ENCODE measurements at regions not wholly inside any gene's neighbourhood (a gene's known extent, or its start where the extent isn't known, plus 50 kb on each side); places are given as distances from the start of the nearest gene placed in this dataset.
"Not testable (repeated sequence)": the region's sequence is repeated elsewhere in the genome, so short reads cannot be mapped to it uniquely, and the experiment has no call there.

- TF ChIP-seq CTCF (IDR thresholded peaks at IDR 0.05; ENCODE audit: borderline replicate concordance, extremely low read depth, low read length, poor library complexity, severe bottlenecking); EZH2 (IDR thresholded peaks at IDR 0.05; ENCODE audit: borderline replicate concordance, low read depth, low read length, severe bottlenecking): not testable (repeated sequence)
Measured at GRCh38 chr15:20227119-20227853, 314.3 kb downstream of the GOLGA6L6 start.

Measured in DND-41 (cell line).